ENCODE measurements at regions not wholly inside any gene's neighbourhood (a gene's known extent, or its start where the extent isn't known, plus 50 kb on each side); places are given as distances from the start of the nearest gene placed in this dataset.

DNA sequence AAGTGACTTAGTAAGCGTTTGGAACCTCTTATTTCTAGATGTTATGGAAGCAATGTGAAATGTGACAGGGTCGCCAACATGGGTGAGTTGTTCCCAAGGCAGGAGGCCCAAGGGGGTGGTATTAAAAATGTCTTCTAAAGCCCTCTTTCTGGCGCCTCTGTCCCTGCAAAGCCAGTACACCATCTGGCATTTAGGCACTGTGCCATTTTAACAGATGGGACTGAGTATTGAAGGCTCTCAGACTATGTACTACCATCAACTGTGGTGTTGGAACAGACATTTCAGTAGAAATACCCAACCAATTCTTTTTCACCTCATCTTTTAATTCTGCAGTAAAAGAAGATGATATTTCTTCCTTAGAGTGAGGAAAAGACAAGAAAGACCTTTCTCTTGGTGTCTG, 384.5 kb upstream of the MMADHC start:
- Histone ChIP-seq H3K4me2 (ENCODE audit: low read length) (no peak overlapping the region), H2AFZ (ENCODE audit: insufficient read depth, low read length, poor library complexity) (no peak overlapping the region), H3K18ac (ENCODE audit: low read length) (no peak overlapping the region), H3K4me1 (ENCODE audit: control insufficient read depth in 1 of 2, insufficient read depth in 2 of 2, low read length in 2 of 2) (no peaks in the 10 kb centered on the region), H4K91ac (ENCODE audit: low read depth, low read length) (no peak overlapping the region), H3K27ac (ENCODE audit: low read depth, low read length) (no peak overlapping the region), H2AK5ac (ENCODE audit: low read length) (no peak overlapping the region), H3K27me3 (ENCODE audit: insufficient read depth, low read length) (no peaks in the 10 kb centered on the region), H2BK120ac (ENCODE audit: insufficient read depth, low read length, poor library complexity) (no peak overlapping the region), H3K79me1 (ENCODE audit: low read length) (no peaks in the 10 kb centered on the region), H3K23ac (ENCODE audit: low read length) (no peak overlapping the region), H3K9ac (ENCODE audit: low read length) (no peak overlapping the region), H4K8ac (ENCODE audit: low read depth, low read length) (no peak overlapping the region), H4K12ac (ENCODE audit: low read depth, low read length) (no peak overlapping the region), H3K79me2 (ENCODE audit: control insufficient read depth, insufficient read depth, low read length, poor library complexity) (no peaks in the 10 kb centered on the region), H3K4ac (ENCODE audit: low read depth, low read length) (no peak overlapping the region), H2BK12ac (ENCODE audit: low read length) (no peak overlapping the region), H2BK5ac (ENCODE audit: low read depth, low read length, poor library complexity) (no peak overlapping the region), H3K4me3 (ENCODE audit: low read depth, low read length) (no peak overlapping the region), H3K36me3 (ENCODE audit: control insufficient read depth in 1 of 2, insufficient read depth in 2 of 2, low read length in 2 of 2) (no peaks in the 10 kb centered on the region), H3K14ac (ENCODE audit: low read length) (no peak overlapping the region), H3K9me3 (ENCODE audit: insufficient read depth, low read depth, low read length) (no peaks in the 10 kb centered on the region)
- DNase-seq, result no peak
- no CpG with 5 or more reads among the region's 3 CpGs for WGBS (ENCODE audit: extremely low coverage, insufficient coverage, insufficient read length)

DNA sequence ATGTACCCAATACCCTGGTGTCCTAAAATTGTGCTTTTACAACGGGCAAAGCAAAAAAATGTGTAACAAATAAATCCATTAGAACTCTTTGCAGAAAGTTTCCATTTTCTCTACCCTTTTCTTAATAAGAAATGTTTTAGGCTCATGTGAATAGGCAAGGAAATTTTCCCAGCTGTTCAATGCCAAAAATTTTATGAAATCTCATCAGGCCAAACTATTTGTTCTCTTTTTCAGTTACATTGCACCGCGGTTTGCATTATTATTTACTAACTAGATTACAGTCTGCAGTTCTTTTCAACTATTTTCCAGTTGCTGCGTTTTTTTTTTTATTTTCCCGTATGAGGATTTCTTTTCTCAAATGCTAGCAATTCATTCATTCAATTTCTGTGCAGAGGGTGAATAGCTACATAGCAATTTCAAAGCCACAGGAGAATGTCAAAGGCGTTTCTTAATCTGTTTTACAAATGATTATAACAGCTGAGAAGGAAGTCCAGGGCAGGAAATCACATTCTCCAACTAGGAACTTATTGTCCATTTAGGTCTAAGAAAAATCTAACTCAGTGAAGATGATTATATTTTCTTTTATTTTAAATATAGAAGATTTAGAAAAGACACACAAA, 367.5 kb upstream of the MMADHC start:
- Histone ChIP-seq H3K18ac (ENCODE audit: low read length) (no peak overlapping the region), H3K79me2 (ENCODE audit: control insufficient read depth, insufficient read depth, low read length, poor library complexity) (no peaks in the 10 kb centered on the region), H3K36me3 (ENCODE audit: control insufficient read depth in 1 of 2, insufficient read depth in 2 of 2, low read length in 2 of 2) (no peaks in the 10 kb centered on the region), H3K4ac (ENCODE audit: low read depth, low read length) (no peak overlapping the region), H3K27me3 (ENCODE audit: insufficient read depth, low read length) (no peaks in the 10 kb centered on the region), H3K9ac (ENCODE audit: low read length) (no peak overlapping the region), H3K9me3 (ENCODE audit: insufficient read depth, low read depth, low read length) (no peaks in the 10 kb centered on the region), H3K27ac (ENCODE audit: low read depth, low read length) (no peak overlapping the region), H4K91ac (ENCODE audit: low read depth, low read length) (no peak overlapping the region), H2AFZ (ENCODE audit: insufficient read depth, low read length, poor library complexity) (no peak overlapping the region), H4K8ac (ENCODE audit: low read depth, low read length) (no peak overlapping the region), H3K14ac (ENCODE audit: low read length) (no peak overlapping the region), H3K4me2 (ENCODE audit: low read length) (no peak overlapping the region), H3K4me3 (ENCODE audit: low read depth, low read length) (no peak overlapping the region), H2BK12ac (ENCODE audit: low read length) (no peak overlapping the region), H2BK120ac (ENCODE audit: insufficient read depth, low read length, poor library complexity) (no peak overlapping the region), H2AK5ac (ENCODE audit: low read length) (no peak overlapping the region), H3K23ac (ENCODE audit: low read length) (no peak overlapping the region), H3K79me1 (ENCODE audit: low read length) (no peaks in the 10 kb centered on the region), H3K4me1 (ENCODE audit: control insufficient read depth in 1 of 2, insufficient read depth in 2 of 2, low read length in 2 of 2) (no peaks in the 10 kb centered on the region), H2BK5ac (ENCODE audit: low read depth, low read length, poor library complexity) (no peak overlapping the region), H4K12ac (ENCODE audit: low read depth, low read length) (no peak overlapping the region)
- no peak for DNase-seq
- no CpG with 5 or more reads among the region's 6 CpGs for WGBS (ENCODE audit: extremely low coverage, insufficient coverage, insufficient read length)

DNA sequence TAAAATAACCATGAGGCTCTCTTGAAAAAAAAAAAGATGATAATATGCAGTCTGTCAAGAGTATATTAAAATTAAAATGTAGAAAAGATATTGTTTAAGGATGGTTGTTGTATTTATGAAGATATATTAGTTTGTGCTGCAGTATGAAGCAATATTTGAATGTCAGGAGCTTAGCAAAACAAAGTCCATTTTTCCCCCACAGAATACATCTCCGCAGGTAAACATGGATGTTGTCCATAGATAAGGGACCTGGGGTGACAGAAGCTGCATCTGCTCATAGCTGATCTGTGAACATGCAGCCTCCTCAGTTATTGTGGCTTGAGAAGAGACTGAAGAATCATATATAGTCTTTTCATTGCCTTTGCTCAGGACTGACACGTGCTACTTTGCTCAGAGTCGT, 366.1 kb upstream of the MMADHC start:
- Histone ChIP-seq H3K14ac (ENCODE audit: low read length) (no peak overlapping the region), H3K18ac (ENCODE audit: low read length) (no peak overlapping the region), H2AK5ac (ENCODE audit: low read length) (no peak overlapping the region), H4K12ac (ENCODE audit: low read depth, low read length) (no peak overlapping the region), H2AFZ (ENCODE audit: insufficient read depth, low read length, poor library complexity) (no peak overlapping the region), H2BK120ac (ENCODE audit: insufficient read depth, low read length, poor library complexity) (no peak overlapping the region), H2BK12ac (ENCODE audit: low read length) (no peak overlapping the region), H4K91ac (ENCODE audit: low read depth, low read length) (no peak overlapping the region), H3K23ac (ENCODE audit: low read length) (no peak overlapping the region), H3K9ac (ENCODE audit: low read length) (no peak overlapping the region), H3K4ac (ENCODE audit: low read depth, low read length) (no peak overlapping the region), H3K27me3 (ENCODE audit: insufficient read depth, low read length) (no peaks in the 10 kb centered on the region), H4K8ac (ENCODE audit: low read depth, low read length) (no peak overlapping the region), H3K27ac (ENCODE audit: low read depth, low read length) (no peak overlapping the region), H3K79me1 (ENCODE audit: low read length) (no peaks in the 10 kb centered on the region), H2BK5ac (ENCODE audit: low read depth, low read length, poor library complexity) (no peak overlapping the region), H3K9me3 (ENCODE audit: insufficient read depth, low read depth, low read length) (no peaks in the 10 kb centered on the region), H3K4me2 (ENCODE audit: low read length) (no peak overlapping the region), H3K4me3 (ENCODE audit: low read depth, low read length) (no peak overlapping the region), H3K4me1 (ENCODE audit: control insufficient read depth in 1 of 2, insufficient read depth in 2 of 2, low read length in 2 of 2) (no peaks in the 10 kb centered on the region), H3K79me2 (ENCODE audit: control insufficient read depth, insufficient read depth, low read length, poor library complexity) (no peaks in the 10 kb centered on the region), H3K36me3 (ENCODE audit: control insufficient read depth in 1 of 2, insufficient read depth in 2 of 2, low read length in 2 of 2) (no peaks in the 10 kb centered on the region)
- DNase-seq, result no peak
- WGBS (ENCODE audit: extremely low coverage, insufficient coverage, insufficient read length), result no CpG with 5 or more reads among the region's 3 CpGs

DNA sequence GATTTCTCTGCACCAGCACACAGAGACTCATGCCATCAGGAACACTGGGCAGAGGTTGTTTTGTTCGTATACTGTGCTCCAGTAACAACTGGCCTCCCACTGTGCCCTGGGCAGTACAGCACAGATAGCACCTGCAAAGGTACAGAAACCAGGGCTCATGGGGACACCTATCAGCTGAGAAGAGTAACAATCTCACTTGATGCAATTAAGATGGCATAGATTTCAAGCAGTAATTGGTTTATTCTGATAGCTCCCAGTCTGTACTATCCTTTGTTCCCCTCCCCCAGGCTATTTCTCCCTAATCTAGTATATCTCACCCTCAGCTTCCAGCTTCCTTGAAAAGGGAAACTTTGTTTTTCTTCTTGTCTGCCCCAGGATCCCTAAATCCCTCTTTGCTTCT, 343.9 kb upstream of the MMADHC start:
- Histone ChIP-seq H3K27me3 (ENCODE audit: insufficient read depth, low read length) (no peaks in the 10 kb centered on the region), H3K4me2 (ENCODE audit: low read length) (no peak overlapping the region), H3K79me1 (ENCODE audit: low read length) (no peaks in the 10 kb centered on the region), H3K9me3 (ENCODE audit: insufficient read depth, low read depth, low read length) (no peaks in the 10 kb centered on the region), H3K4me3 (ENCODE audit: low read depth, low read length) (no peak overlapping the region), H2BK12ac (ENCODE audit: low read length) (no peak overlapping the region), H3K36me3 (ENCODE audit: control insufficient read depth in 1 of 2, insufficient read depth in 2 of 2, low read length in 2 of 2) (no peaks in the 10 kb centered on the region), H3K4me1 (ENCODE audit: control insufficient read depth in 1 of 2, insufficient read depth in 2 of 2, low read length in 2 of 2) (no peaks in the 10 kb centered on the region), H3K23ac (ENCODE audit: low read length) (no peak overlapping the region), H3K79me2 (ENCODE audit: control insufficient read depth, insufficient read depth, low read length, poor library complexity) (no peaks in the 10 kb centered on the region), H4K12ac (ENCODE audit: low read depth, low read length) (no peak overlapping the region), H3K14ac (ENCODE audit: low read length) (no peak overlapping the region), H3K27ac (ENCODE audit: low read depth, low read length) (no peak overlapping the region), H2BK5ac (ENCODE audit: low read depth, low read length, poor library complexity) (no peak overlapping the region), H4K91ac (ENCODE audit: low read depth, low read length) (no peak overlapping the region), H2AFZ (ENCODE audit: insufficient read depth, low read length, poor library complexity) (no peak overlapping the region), H3K9ac (ENCODE audit: low read length) (no peak overlapping the region), H4K8ac (ENCODE audit: low read depth, low read length) (no peak overlapping the region), H2BK120ac (ENCODE audit: insufficient read depth, low read length, poor library complexity) (no peak overlapping the region), H3K18ac (ENCODE audit: low read length) (no peak overlapping the region), H3K4ac (ENCODE audit: low read depth, low read length) (no peak overlapping the region), H2AK5ac (ENCODE audit: low read length) (no peak overlapping the region)
- no peak for DNase-seq
- no CpG with 5 or more reads among the region's 1 CpG for WGBS (ENCODE audit: extremely low coverage, insufficient coverage, insufficient read length)
